ENCODE measurements at regions not wholly inside any gene's neighbourhood (a gene's known extent, or its start where the extent isn't known, plus 50 kb on each side); places are given as distances from the start of the nearest gene placed in this dataset.
"Not testable (repeated sequence)": the region's sequence is repeated elsewhere in the genome, so short reads cannot be mapped to it uniquely, and the experiment has no call there.

- 63 to 65% methylated on average over 4 of the region's 4 CpGs for WGBS, 2 donors
- no peaks in the 10 kb centered on the region for H3K9me3 ChIP-seq
- H3K27ac ChIP-seq = no peak overlapping the region
- H3K27me3 ChIP-seq = no peaks in the 10 kb centered on the region
- intact Hi-C loops (cut with DNase I) = no loop called here
- H3K36me3 ChIP-seq (replicated peaks in 1 of 2; ENCODE audit: insufficient read depth in 1 of 2, low read depth in 2 of 2) = no peaks in the 10 kb centered on the region
- DNase-seq = no peak
- TF ChIP-seq POLR2A (IDR thresholded peaks at IDR 0.05) = no peak
- TF ChIP-seq CTCF (IDR thresholded peaks at IDR 0.05) = no peak
- H3K4me3 ChIP-seq = no peak overlapping the region
- ATAC-seq = no peak
- no peaks in the 10 kb centered on the region for H3K4me1 ChIP-seq
Measured at GRCh38 chr4:116001291-116001690, 887.9 kb upstream of the NDST4 start.

DNA sequence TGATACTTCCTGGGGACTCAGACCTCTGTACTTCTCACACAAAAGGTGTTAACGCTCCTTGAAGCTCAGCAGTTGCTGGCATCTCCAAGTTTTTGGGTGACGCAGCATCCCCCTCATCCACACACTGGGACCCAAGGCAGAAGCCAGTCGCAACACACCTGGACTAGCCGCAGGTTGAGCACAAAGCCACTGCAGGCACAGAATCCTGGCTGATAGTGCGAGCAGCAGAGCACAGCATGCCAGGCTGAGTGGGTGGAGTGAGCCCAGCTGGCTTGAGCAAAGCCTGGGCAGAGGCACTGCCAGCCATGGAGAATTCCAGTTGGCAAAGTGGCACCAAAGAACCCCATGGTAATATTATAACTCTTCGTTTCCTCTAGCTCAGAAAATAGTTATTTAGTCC lies 873.2 kb upstream of the NDST4 start:
- intact Hi-C loops (cut with DNase I) = no loop called here
- no peak for ATAC-seq

GRCh38 chr4:115975421-115976001 lies 862.1 kb upstream of the NDST4 start:
- H3K27ac ChIP-seq; DNase-seq; H3K4me1 ChIP-seq; H3K4me3 ChIP-seq; H3K36me3 ChIP-seq (replicated peaks in 1 of 2; ENCODE audit: insufficient read depth in 1 of 2, low read depth in 2 of 2); H3K27me3 ChIP-seq; ATAC-seq; intact Hi-C loops (cut with DNase I); H3K9me3 ChIP-seq: not testable (repeated sequence)
- 47 to 51% methylated on average over 8 of the region's 8 CpGs for WGBS, 2 donors

More for the DNA sequence above, 873.2 kb upstream of the NDST4 start:
- Histone ChIP-seq H3K4me1 (no peaks in the 10 kb centered on the region), H3K4me3 (no peak overlapping the region), H3K27ac (no peak overlapping the region), H3K36me3 (replicated peaks in 1 of 2; ENCODE audit: insufficient read depth in 1 of 2, low read depth in 2 of 2) (no peaks in the 10 kb centered on the region), H3K9me3 (no peaks in the 10 kb centered on the region), H3K27me3 (no peaks in the 10 kb centered on the region)
- WGBS, 2 donors = 63 to 68% methylated on average over 3 to 6 of the region's 6 CpGs
- DNase-seq = no peak
- TF ChIP-seq POLR2A (IDR thresholded peaks at IDR 0.05) (no peak), CTCF (IDR thresholded peaks at IDR 0.05) (no peak)

GRCh38 chr4:115973768-115974167 lies 860.3 kb upstream of the NDST4 start:
- ATAC-seq (no peak), DNase-seq (no peak)
- Histone ChIP-seq H3K9me3 (no peaks in the 10 kb centered on the region), H3K4me3 (no peak overlapping the region), H3K27me3 (no peaks in the 10 kb centered on the region), H3K4me1 (no peaks in the 10 kb centered on the region), H3K27ac (no peak overlapping the region), H3K36me3 (replicated peaks in 1 of 2; ENCODE audit: insufficient read depth in 1 of 2, low read depth in 2 of 2) (no peaks in the 10 kb centered on the region)
- WGBS, 2 donors = 2 to 3% methylated on average over 1 of the region's 1 CpG
- TF ChIP-seq POLR2A (IDR thresholded peaks at IDR 0.05) (no peak), CTCF (IDR thresholded peaks at IDR 0.05) (no peak)
- intact Hi-C loops (cut with DNase I) = no loop called here

DNA sequence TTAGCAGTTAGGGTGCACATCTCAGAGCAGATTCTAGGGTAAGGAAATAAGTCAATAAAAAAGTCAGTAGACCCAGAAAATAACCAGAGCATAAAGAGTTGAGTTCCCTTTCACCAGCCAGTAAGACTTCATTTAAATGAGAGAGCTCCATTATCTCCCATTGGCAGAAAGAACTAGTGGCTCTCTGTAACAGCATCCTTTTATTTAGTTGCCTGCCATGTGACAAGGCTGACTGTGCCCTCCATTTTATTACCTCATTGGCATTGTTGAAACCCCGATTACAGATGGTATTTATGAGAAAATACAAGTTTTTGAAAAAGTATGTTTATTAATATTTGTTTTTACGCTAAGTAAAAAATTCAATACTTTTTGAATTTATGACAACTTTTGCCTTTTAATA lies 859.5 kb upstream of the NDST4 start:
- WGBS, 2 donors = 62 to 74% methylated on average over 2 of the region's 2 CpGs
- H3K27ac ChIP-seq = no peak overlapping the region
- no peaks in the 10 kb centered on the region for H3K27me3 ChIP-seq
- H3K4me3 ChIP-seq = no peak overlapping the region
- DNase-seq = no peak
- no peak for ATAC-seq
- H3K4me1 ChIP-seq = no peaks in the 10 kb centered on the region
- TF ChIP-seq POLR2A (IDR thresholded peaks at IDR 0.05) (no peak), CTCF (IDR thresholded peaks at IDR 0.05) (no peak)
- no peaks in the 10 kb centered on the region for H3K36me3 ChIP-seq (replicated peaks in 1 of 2; ENCODE audit: insufficient read depth in 1 of 2, low read depth in 2 of 2)
- intact Hi-C loops (cut with DNase I) = no loop called here
- no peaks in the 10 kb centered on the region for H3K9me3 ChIP-seq
